Esophagus muscularis mucosa (tissue), 4 donors: ENCODE measurements at regions not wholly inside any gene's neighbourhood (a gene's known extent, or its start where the extent isn't known, plus 50 kb on each side); places are given as distances from the start of the nearest gene placed in this dataset.

Experiments
- DNase-seq: peaks from one replicate; pipeline ENCODE4 v3.0.0-alpha.2; 2017; ENCODE audit errors: extremely low spot score
- H3K27ac ChIP-seq, 4 donors: fragments of 200-600 bp; sonication (generic); replicated peaks in 1 of 4; 1 replicate in 3 of 4; 2 replicates in 1 of 4; pipeline ENCODE4 v1.5.1; 2016 to 2019; ENCODE audit warnings: mild to moderate bottlenecking in 1 of 4
- H3K27me3 ChIP-seq, 4 donors: fragments of 200-600 bp; sonication (generic); one replicate each; pipeline versions ENCODE4 v1.5.1 to v1.6.0; 2016 to 2019
- H3K36me3 ChIP-seq, 4 donors: fragments of 200-600 bp; sonication (generic); one replicate each; pipeline ENCODE4 v1.5.1; 2016 to 2019
- H3K4me1 ChIP-seq, 4 donors: fragments of 200-600 bp; sonication (generic); one replicate each; pipeline ENCODE4 v1.5.1; 2016 to 2019
- H3K4me3 ChIP-seq, 4 donors: fragments of 200-600 bp; sonication (generic); 1 replicate in 2 of 4; 2 replicates in 2 of 4; pipeline ENCODE4 v1.5.1; 2016 to 2019; ENCODE audit warnings: mild to moderate bottlenecking in 4 of 4, moderate library complexity in 1 of 4
- H3K9me3 ChIP-seq, 4 donors: fragments of 200-600 bp; sonication (generic); 1 replicate in 3 of 4; 2 replicates in 1 of 4; pipeline ENCODE4 v1.5.1; 2016 to 2019
- CTCF ChIP-seq, 3 experiments: fragments of 200-600 bp in 2 of 3; fragments of 450-650 bp in 1 of 3; sonication (generic) in 2 of 3; IDR thresholded peaks; one replicate each; pipeline ENCODE4 v1.5.1; 2017 to 2019; ENCODE audit warnings: antibody characterized with exemption in 3 of 3, mild to moderate bottlenecking in 2 of 3, moderate library complexity in 1 of 3
- EP300 ChIP-seq: sonication (generic); formaldehyde crosslinking; IDR thresholded peaks from one replicate; pipeline ENCODE4 v1.6.1; 2017; ENCODE audit warnings: antibody characterized with exemption
- POLR2A ChIP-seq: fragments of 450-650 bp; IDR thresholded peaks from one replicate; pipeline ENCODE4 v1.6.1; 2017; ENCODE audit warnings: antibody characterized with exemption, moderate library complexity, mild to moderate bottlenecking, low read depth
- POLR2AphosphoS5 ChIP-seq, 2 donors: sonication (generic); formaldehyde crosslinking; IDR thresholded peaks; one replicate each; pipeline ENCODE4 v1.6.1; 2017; ENCODE audit warnings: antibody characterized with exemption in 2 of 2
- WGBS: methylation state at CpG from one replicate; pipeline ENCODE4 v1.1.5; 2018; 5-methylcytosine and 5-hydroxymethylcytosine counted together
- intact Hi-C: fragments of 100-400 bp; cut with DNase I; formaldehyde crosslinking; loops from one replicate; pipeline ENCODE4 v1.15.1; 2023

GRCh38 chr12:92046557-92047392 is 98.9 kb downstream of the BTG1 start:
- WGBS, result 85% methylated on average over 7 of the region's 7 CpGs
- Histone ChIP-seq H3K9me3 (no peaks in the 10 kb centered on the region), H3K27ac (no peak overlapping the region), H3K36me3 (no peaks in the 10 kb centered on the region), H3K4me3 (no peak overlapping the region), H3K4me1 (no peaks in the 10 kb centered on the region), H3K27me3 (no peaks in the 10 kb centered on the region)
- DNase-seq, result no peak
- TF ChIP-seq POLR2A (no peak), POLR2AphosphoS5 (IDR thresholded peaks at IDR 0.05) (no peak), EP300 (no peak), CTCF (IDR thresholded peaks at IDR 0.05) (no peak)
- intact Hi-C loops, result no loop called here

GRCh38 chr12:92045852-92046251 is 99.8 kb downstream of the BTG1 start:
- TF ChIP-seq CTCF (IDR thresholded peaks at IDR 0.05), result no peak
- no peak for TF ChIP-seq POLR2A
- no peak for TF ChIP-seq EP300
- TF ChIP-seq POLR2AphosphoS5 (IDR thresholded peaks at IDR 0.05), result no peak
- no peak overlapping the region for H3K4me3 ChIP-seq
- no peaks in the 10 kb centered on the region for H3K4me1 ChIP-seq
- H3K36me3 ChIP-seq, result no peaks in the 10 kb centered on the region
- no peaks in the 10 kb centered on the region for H3K9me3 ChIP-seq
- 96% methylated on average over 2 of the region's 2 CpGs for WGBS
- no peak overlapping the region for H3K27ac ChIP-seq
- no peaks in the 10 kb centered on the region for H3K27me3 ChIP-seq
- DNase-seq, result no peak
- intact Hi-C loops, result no loop called here

- intact Hi-C loops, result no loop called here
- TF ChIP-seq POLR2AphosphoS5 (IDR thresholded peaks at IDR 0.05) (no peak), EP300 (no peak), CTCF (IDR thresholded peaks at IDR 0.05) (no peak), POLR2A (no peak)
- H3K27me3 ChIP-seq, result no peaks in the 10 kb centered on the region
- DNase-seq, result no peak
- 91% methylated on average over 2 of the region's 2 CpGs for WGBS
- no peak overlapping the region for H3K4me3 ChIP-seq
- no peak overlapping the region for H3K27ac ChIP-seq
- H3K36me3 ChIP-seq, result no peaks in the 10 kb centered on the region
- no peaks in the 10 kb centered on the region for H3K9me3 ChIP-seq
- no peaks in the 10 kb centered on the region for H3K4me1 ChIP-seq
These were observed 101.2 kb downstream of the BTG1 start for GRCh38 chr12:92044435-92044834.

GRCh38 chr12:92042791-92043531 is 102.7 kb downstream of the BTG1 start:
- no peak for DNase-seq
- intact Hi-C loops, result no loop called here
- TF ChIP-seq POLR2AphosphoS5 (IDR thresholded peaks at IDR 0.05) (no peak), EP300 (no peak), POLR2A (no peak), CTCF (IDR thresholded peaks at IDR 0.05) (no peak)
- H3K27ac ChIP-seq, result no peak overlapping the region
- no peak overlapping the region for H3K4me3 ChIP-seq
- no peaks in the 10 kb centered on the region for H3K9me3 ChIP-seq
- H3K36me3 ChIP-seq, result no peaks in the 10 kb centered on the region
- no peaks in the 10 kb centered on the region for H3K4me1 ChIP-seq
- H3K27me3 ChIP-seq, result no peaks in the 10 kb centered on the region
- WGBS, result 83% methylated on average over 5 of the region's 5 CpGs
